ENCODE measurements at regions not wholly inside any gene's neighbourhood (a gene's known extent, or its start where the extent isn't known, plus 50 kb on each side); places are given as distances from the start of the nearest gene placed in this dataset.

GRCh38 chr4:112931001-112931400 is 118.5 kb upstream of the ANK2 start:
- TF ChIP-seq POLR2AphosphoS5 (IDR thresholded peaks at IDR 0.05; ENCODE audit: insufficient read depth, low read depth, low read length) (no peak), FOS (IDR thresholded peaks at IDR 0.05; ENCODE audit: borderline replicate concordance, insufficient read depth, low read length) (no peak), CTCF (IDR thresholded peaks at IDR 0.05; ENCODE audit: extremely low read depth in 1 of 2, insufficient read depth in 1 of 2, low read depth in 1 of 2, low read length in 2 of 2) (no peak), EZH2 (IDR thresholded peaks at IDR 0.05; ENCODE audit: borderline replicate concordance, low read depth, low read length, severe bottlenecking) (no peak), GATA2 (IDR thresholded peaks at IDR 0.05; ENCODE audit: insufficient read depth, insufficient read length, low read depth, low read length) (no peak), MAX (IDR thresholded peaks at IDR 0.05; ENCODE audit: insufficient read depth, insufficient read length) (no peak), POLR2A (IDR thresholded peaks at IDR 0.05; ENCODE audit: low read depth, low read length) (no peak)
